ENCODE measurements at regions not wholly inside any gene's neighbourhood (a gene's known extent, or its start where the extent isn't known, plus 50 kb on each side); places are given as distances from the start of the nearest gene placed in this dataset.

DNA sequence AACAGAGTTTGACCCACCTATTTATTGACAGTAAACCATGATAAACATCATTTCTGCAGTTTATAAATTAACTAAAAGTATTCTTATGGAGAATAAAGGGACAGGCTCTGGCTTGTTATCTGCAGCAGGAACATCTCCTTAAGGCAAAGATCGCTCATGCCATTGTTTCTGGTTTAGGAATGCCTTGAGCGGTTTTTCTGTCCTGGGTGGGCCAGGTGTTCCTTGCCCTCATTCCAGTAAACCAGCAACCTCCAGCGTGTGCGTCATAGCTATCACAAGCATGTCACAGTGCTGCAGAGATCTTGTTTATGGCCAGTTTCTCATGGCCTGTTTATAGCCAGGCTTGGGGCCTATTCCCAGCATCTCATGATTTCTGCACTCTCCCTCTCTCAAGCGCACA lies 521.7 kb downstream of the HINT1 start:
- TF ChIP-seq, protein P1, sequence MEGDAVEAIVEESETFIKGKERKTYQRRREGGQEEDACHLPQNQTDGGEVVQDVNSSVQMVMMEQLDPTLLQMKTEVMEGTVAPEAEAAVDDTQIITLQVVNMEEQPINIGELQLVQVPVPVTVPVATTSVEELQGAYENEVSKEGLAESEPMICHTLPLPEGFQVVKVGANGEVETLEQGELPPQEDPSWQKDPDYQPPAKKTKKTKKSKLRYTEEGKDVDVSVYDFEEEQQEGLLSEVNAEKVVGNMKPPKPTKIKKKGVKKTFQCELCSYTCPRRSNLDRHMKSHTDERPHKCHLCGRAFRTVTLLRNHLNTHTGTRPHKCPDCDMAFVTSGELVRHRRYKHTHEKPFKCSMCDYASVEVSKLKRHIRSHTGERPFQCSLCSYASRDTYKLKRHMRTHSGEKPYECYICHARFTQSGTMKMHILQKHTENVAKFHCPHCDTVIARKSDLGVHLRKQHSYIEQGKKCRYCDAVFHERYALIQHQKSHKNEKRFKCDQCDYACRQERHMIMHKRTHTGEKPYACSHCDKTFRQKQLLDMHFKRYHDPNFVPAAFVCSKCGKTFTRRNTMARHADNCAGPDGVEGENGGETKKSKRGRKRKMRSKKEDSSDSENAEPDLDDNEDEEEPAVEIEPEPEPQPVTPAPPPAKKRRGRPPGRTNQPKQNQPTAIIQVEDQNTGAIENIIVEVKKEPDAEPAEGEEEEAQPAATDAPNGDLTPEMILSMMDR (IDR thresholded peaks at IDR 0.05) = no peak
- no peak for TF ChIP-seq EZH2 (IDR thresholded peaks at IDR 0.05)

Data from neural progenitor cell (in vitro differentiated cells).